ENCODE measurements at regions not wholly inside any gene's neighbourhood (a gene's known extent, or its start where the extent isn't known, plus 50 kb on each side); places are given as distances from the start of the nearest gene placed in this dataset.

GRCh38 chr6:167448378-167448777 is 123.5 kb downstream of the TTLL2 start (continued):
- no peak for TF ChIP-seq ELF1 (tag; IDR thresholded peaks at IDR 0.05)

- FAIRE-seq = no peak
- WGBS (ENCODE audit: insufficient coverage, low coverage, missing lambda C conversion rate) = 3% methylated on average over 7 of the region's 7 CpGs
- Histone ChIP-seq H3K9ac (ENCODE audit: insufficient read depth in 1 of 2, low read depth in 2 of 2, low read length in 2 of 2) (no peak overlapping the region), H3K4me1 (replicated peaks in 1 of 2; ENCODE audit: control insufficient read depth in 2 of 2, insufficient read depth in 2 of 2, low read length in 2 of 2) (no peaks in the 10 kb centered on the region), H3K4me2 (ENCODE audit: insufficient read depth, low read length) (no peak overlapping the region), H3K9me3 (replicated peaks; ENCODE audit: control insufficient read depth, insufficient read depth, low read depth, low read length) (no peaks in the 10 kb centered on the region), H3K27me3 (ENCODE audit: control insufficient read depth in 2 of 2, insufficient read depth in 2 of 2, low read length in 2 of 2) (peaks cover 16 to 32% of the 10 kb centered on the region in 2 experiments; a peak in 4 of 5 replicates), H3K79me2 (ENCODE audit: control insufficient read depth, insufficient read depth, low read length) (no peaks in the 10 kb centered on the region), H3K36me3 (ENCODE audit: control insufficient read depth, insufficient read depth, low read length) (no peaks in the 10 kb centered on the region), H2AFZ (ENCODE audit: low read depth, low read length) (no peak overlapping the region), H3K4me3 (no peak overlapping the region), H3K27ac (ENCODE audit: extremely low read depth, low read depth, low read length) (no peak overlapping the region), H3K9me1 (ENCODE audit: control insufficient read depth, insufficient read depth, low read length) (no peaks in the 10 kb centered on the region), H4K20me1 (replicated peaks; ENCODE audit: control insufficient read depth, insufficient read depth, low read length) (no peaks in the 10 kb centered on the region)
- no peak for DNase-seq (ENCODE audit: extremely low read depth in 1 of 4, low spot score in 3 of 4)
- in situ Hi-C loops (cut with MboI) (no loop called here), intact Hi-C loops (cut with micrococcal nuclease) (no loop called here)
- CTCF ChIA-PET (ENCODE audit: low intra/inter-chr PET ratio) = no interaction called here
- no TSS peak for BruUV-seq (replicated peaks)
- TF ChIP-seq NFE2L1 (tag; IDR thresholded peaks at IDR 0.05; ENCODE audit: borderline replicate concordance, low read depth) (no peak), ZNF407 (IDR thresholded peaks at IDR 0.05; ENCODE audit: low read depth) (no peak)
- ATAC-seq = no peak
- POLR2A ChIA-PET = no interaction called here
Measured at GRCh38 chr6:167449094-167449861, 124.4 kb downstream of the TTLL2 start.
